Muscle layer of colon (tissue), 2 donors: ENCODE measurements at regions not wholly inside any gene's neighbourhood (a gene's known extent, or its start where the extent isn't known, plus 50 kb on each side); places are given as distances from the start of the nearest gene placed in this dataset.
A peak's percentile ranks its signal among the peaks of the same experiment; 100 is the strongest.
"Not testable (repeated sequence)": the region's sequence is repeated elsewhere in the genome, so short reads cannot be mapped to it uniquely, and the experiment has no call there.

ENCODE experiments used
- H3K27ac ChIP-seq: one replicate; pipeline ENCODE4 v1.7.0; 2013; ENCODE audit warnings: low read depth, mild to moderate bottlenecking, low read length, moderate library complexity
- H3K27me3 ChIP-seq, 2 donors: one replicate each; pipeline ENCODE4 v1.7.0; 2013; ENCODE audit warnings: low read length in 2 of 2, mild to moderate bottlenecking in 2 of 2; ENCODE audit not compliant: insufficient read depth in 2 of 2, control insufficient read depth in 1 of 2
- H3K36me3 ChIP-seq: one replicate; pipeline ENCODE4 v1.7.0; 2013; ENCODE audit warnings: mild to moderate bottlenecking, low read length; ENCODE audit not compliant: insufficient read depth
- H3K4me1 ChIP-seq: one replicate; pipeline ENCODE4 v1.7.0; 2013; ENCODE audit warnings: mild to moderate bottlenecking, low read length; ENCODE audit not compliant: insufficient read depth
- H3K4me3 ChIP-seq, 2 donors: one replicate each; pipeline ENCODE4 v1.7.0; 2013; ENCODE audit warnings: low read length in 2 of 2, low read depth in 1 of 2, mild to moderate bottlenecking in 1 of 2, moderate library complexity in 1 of 2
- H3K9ac ChIP-seq: one replicate; pipeline ENCODE4 v1.7.0; 2013; ENCODE audit warnings: low read length
- H3K9me3 ChIP-seq: one replicate; pipeline ENCODE4 v1.7.0; 2013; ENCODE audit warnings: mild to moderate bottlenecking, low read length
- donor health status: abdominal sarcoma.
- donor health status: Adenocarcinoma of cecum.

DNA sequence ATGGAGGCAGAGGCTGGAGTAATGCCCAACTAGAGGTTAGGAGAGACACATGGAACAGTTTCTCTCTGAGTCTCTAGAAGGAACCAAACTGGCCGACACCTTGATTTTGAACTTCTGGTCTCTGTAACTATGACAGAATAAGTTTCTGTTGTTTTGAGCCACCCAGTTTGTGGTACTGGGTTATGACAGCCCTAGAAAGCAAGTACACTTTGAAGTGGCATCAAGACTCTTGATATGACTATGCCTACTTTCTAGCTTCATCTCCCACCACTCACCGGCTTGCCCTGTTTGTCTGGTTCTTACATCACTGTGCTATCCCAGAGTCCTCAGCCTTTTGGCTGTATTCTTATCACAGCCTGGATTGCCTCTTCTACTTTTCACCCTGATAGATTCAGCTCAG, 230.3 kb upstream of the USP24 start:
- Histone ChIP-seq H3K36me3 (no peaks in the 10 kb centered on the region), H3K27ac (no peak overlapping the region), H3K9ac (no peak overlapping the region), H3K4me3 (no peak overlapping the region), H3K4me1 (peaks cover 18% of the 10 kb centered on the region), H3K9me3 (no peaks in the 10 kb centered on the region), H3K27me3 (no peaks in the 10 kb centered on the region)

DNA sequence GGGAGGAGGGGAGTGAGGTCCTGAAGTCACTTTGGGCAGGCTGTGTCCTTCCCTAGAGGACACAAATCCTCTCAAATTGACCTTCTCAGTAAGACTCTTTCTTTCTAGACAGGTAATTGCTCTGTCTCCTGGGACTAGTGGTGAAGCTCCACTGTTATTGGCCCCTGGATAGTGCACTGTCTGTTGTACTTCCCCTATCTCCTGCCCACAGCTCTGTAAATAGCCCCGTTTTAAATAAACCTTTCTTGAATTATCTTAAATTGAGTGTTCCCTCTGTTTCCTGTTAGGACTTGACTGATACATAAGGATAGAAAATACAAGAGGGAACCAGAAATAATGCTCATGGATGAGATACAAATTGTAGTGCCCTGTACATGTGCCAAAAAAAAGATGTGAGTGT, 229.5 kb upstream of the USP24 start:
- Histone ChIP-seq H3K9me3 (no peaks in the 10 kb centered on the region), H3K27me3 (no peaks in the 10 kb centered on the region), H3K27ac (no peak overlapping the region), H3K4me3 (no peak overlapping the region), H3K36me3 (no peaks in the 10 kb centered on the region), H3K4me1 (peaks cover 18% of the 10 kb centered on the region), H3K9ac (no peak overlapping the region)

DNA sequence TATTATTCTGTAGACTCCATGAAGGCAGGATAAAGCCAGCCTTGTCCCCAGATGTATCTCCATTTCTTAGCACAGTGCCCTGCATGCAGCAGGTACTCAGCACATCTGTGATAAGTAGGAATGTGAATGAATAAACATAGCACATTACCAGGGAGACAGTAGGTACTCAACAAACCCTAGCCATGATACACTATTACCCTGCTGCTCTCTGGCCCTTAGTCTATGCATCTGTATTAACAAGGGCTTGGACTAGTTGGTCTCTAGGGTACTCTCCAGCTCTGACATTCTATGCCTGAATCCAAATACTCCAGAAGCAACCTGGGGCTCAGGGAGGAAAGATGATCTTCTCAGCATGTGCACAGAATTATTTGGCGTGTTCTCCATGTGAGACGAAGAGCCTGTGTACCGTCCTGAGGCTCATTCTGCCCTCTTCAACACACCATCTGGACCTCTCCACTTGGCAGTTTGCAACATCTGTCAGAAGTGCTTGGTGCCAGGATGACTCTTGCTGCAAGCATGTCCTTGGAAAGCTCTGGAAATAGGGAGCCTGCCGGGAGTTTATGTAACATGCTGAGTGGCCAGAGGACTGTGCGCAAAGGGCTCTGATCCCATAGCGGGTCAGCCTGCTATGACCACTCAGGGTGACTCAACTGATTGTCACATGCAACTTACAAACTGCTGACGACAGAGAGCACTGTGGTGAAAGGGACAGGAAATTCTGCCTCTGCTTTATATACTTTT, 228.2 kb upstream of the USP24 start:
- Histone ChIP-seq H3K27ac (no peak overlapping the region), H3K36me3 (no peaks in the 10 kb centered on the region), H3K9me3 (no peaks in the 10 kb centered on the region), H3K27me3 (no peaks in the 10 kb centered on the region), H3K9ac (no peak overlapping the region), H3K4me3 (no peak overlapping the region), H3K4me1 (peaks cover 18% of the 10 kb centered on the region)

DNA sequence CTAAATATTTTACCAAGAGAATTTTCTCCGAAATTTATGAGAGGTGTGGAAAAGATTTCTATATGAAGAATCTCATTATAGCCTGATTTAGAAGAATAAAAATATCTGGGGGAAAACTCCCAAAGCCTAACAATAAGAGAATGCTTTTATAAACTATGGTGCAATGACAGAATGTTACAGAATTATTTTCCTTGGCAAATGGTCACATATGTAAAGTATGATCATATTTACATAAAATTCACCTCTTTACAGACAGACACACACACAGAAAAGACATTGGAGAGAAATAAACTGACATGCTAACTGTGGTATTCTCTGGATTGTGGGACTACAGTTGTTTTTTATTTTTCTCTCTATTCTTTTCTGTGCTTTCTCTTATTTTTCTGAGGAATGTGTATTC, 226.3 kb upstream of the USP24 start:
- Histone ChIP-seq H3K27me3 (no peaks in the 10 kb centered on the region), H3K27ac (no peak overlapping the region), H3K9me3 (no peaks in the 10 kb centered on the region), H3K9ac (no peak overlapping the region), H3K4me3 (no peak overlapping the region), H3K36me3 (no peaks in the 10 kb centered on the region), H3K4me1 (peaks cover 18% of the 10 kb centered on the region)

DNA sequence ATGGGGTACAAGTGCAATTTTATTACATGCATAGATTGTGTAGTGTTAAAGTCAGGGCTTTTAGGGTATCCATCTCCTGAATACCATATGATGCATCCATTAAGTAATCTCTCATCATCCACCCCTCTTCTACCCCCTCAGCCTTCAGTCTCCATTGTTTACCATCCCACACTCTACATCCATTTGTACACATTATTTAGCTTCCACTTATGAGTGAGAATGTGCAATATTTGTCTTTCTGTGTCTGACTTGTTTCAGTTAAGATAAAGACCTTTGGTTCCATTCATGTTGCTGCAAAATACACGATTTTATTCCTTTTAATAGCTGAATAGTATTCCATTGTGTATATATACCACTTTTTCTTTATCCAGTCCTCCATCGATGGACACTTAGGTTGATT, 222.5 kb upstream of the USP24 start:
- H3K27me3 ChIP-seq, result no peaks in the 10 kb centered on the region
- H3K27ac ChIP-seq, result no peak overlapping the region
- H3K36me3 ChIP-seq, result no peaks in the 10 kb centered on the region
- H3K9ac ChIP-seq, result no peak overlapping the region
- no peaks in the 10 kb centered on the region for H3K4me1 ChIP-seq
- H3K9me3 ChIP-seq, result no peaks in the 10 kb centered on the region
- H3K4me3 ChIP-seq, result no peak overlapping the region

DNA sequence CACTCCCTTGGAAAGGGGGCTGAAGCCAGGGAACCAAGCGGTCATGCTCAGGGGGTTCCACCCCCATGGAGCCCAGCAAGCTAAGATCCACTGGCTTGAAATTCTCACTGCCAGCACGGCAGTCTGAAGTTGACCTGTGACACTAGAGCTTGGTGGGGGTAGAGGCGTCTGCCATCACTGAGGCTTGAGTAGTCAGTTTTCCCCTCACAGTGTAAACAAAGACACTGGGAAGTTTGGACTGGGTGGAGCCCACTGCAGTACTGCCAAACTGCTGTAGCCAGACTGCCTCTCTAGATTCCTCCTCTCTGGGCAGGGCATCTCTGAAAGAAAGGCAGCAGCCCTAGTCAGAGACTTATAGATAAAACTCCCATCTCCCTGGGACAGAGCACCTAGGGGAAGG, 215.6 kb upstream of the USP24 start:
- H3K27me3 ChIP-seq, H3K9me3 ChIP-seq, H3K27ac ChIP-seq, H3K9ac ChIP-seq, H3K4me3 ChIP-seq, H3K36me3 ChIP-seq: not testable (repeated sequence)
- peaks cover 27% of the 10 kb centered on the region for H3K4me1 ChIP-seq

DNA sequence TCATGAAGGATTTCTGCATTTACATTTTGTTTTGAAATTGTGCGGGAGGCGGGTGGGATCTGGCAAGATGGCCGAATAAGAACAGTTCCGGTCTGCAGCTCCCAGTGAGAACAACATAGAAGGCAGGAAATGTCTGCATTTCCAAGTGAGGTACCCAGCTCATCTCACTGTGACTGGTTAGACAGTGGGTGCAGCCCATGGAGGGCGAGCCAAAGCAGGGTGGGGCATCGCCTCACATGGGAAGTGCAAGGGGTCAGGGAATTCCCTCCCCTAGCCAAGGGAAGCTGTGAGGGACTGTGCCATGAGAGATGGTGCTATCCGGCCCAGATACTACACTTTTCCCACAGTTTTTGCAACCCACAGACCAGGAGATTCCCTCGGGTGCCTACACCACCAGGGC, 215.0 kb upstream of the USP24 start:
- H3K27ac ChIP-seq, H3K27me3 ChIP-seq, H3K9me3 ChIP-seq, H3K9ac ChIP-seq, H3K4me3 ChIP-seq, H3K36me3 ChIP-seq: not testable (repeated sequence)
- H3K4me1 ChIP-seq, result peaks cover 27% of the 10 kb centered on the region

DNA sequence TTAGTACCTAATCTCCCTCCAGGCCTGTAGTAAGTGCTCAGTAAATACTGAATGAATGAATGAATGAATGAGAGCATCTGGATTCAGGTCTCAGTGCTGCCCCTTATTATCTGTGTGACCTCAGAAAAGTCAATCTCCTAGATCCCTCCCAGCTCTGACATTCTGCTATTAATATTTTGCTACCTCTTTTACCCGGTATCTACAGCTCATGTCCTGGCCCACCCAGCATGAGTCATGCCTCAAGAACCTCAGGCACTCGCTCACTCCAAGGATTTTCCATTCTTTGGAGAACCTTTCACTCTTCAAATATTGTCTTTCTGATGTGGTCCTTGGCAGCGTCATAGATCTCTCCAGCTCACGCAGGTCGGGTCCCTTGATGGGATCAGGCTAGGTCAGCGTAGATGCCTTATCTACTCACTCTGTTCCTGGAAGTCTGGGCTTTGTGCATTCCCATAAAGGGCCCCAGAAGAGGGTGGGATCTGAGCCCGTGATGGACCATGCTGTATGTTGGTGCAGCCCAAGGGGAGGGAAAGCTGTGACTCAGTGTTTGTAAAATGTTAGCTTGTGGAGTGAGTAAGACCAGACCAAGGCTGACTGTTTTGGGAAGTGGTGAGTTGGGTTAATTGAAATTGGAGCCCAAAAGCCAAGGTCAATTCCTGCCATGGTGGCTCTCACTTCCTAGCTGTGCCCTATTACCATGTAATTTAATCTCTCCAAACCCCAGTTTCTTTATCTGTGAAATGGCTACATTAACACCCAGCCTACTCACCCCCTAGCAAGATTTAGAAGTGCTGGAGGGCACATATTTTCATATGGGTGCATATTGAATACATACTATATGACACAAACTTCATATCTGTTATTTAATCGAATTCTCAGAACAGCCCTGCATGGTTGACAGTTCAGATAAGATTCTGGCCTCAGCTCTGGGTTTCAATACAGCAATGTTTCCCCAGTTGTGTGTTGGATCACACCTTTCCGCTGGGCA, 214.1 kb upstream of the USP24 start:
- Histone ChIP-seq H3K4me3 (no peak overlapping the region), H3K27ac (no peak overlapping the region), H3K9ac (no peak overlapping the region), H3K9me3 (no peaks in the 10 kb centered on the region), H3K4me1 (peaks cover 27% of the 10 kb centered on the region), H3K36me3 (no peaks in the 10 kb centered on the region), H3K27me3 (no peaks in the 10 kb centered on the region)

DNA sequence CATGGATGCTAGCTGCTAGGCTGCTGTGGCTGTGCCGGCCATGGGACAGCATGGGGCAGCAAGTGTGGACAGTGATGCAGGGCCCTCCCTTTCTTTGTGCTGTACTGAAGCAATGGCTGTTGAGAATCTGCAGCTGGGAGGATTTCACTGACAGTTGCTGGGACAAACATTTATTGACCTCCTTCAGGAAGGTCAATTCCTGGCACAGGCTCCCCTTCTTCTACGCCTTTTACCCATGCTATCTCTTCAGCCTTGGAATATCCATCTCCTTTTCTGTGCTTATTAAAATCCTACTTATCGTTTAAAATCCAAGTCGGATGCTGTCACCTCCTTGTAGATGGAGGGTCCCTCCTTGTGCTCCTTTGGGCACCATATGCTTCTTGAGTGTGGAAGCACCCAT, 213.1 kb upstream of the USP24 start:
- H3K4me3 ChIP-seq, result no peak overlapping the region
- H3K9ac ChIP-seq, result no peak overlapping the region
- no peaks in the 10 kb centered on the region for H3K9me3 ChIP-seq
- H3K27ac ChIP-seq, result no peak overlapping the region
- H3K27me3 ChIP-seq, result no peaks in the 10 kb centered on the region
- peaks cover 27% of the 10 kb centered on the region for H3K4me1 ChIP-seq
- H3K36me3 ChIP-seq, result no peaks in the 10 kb centered on the region

DNA sequence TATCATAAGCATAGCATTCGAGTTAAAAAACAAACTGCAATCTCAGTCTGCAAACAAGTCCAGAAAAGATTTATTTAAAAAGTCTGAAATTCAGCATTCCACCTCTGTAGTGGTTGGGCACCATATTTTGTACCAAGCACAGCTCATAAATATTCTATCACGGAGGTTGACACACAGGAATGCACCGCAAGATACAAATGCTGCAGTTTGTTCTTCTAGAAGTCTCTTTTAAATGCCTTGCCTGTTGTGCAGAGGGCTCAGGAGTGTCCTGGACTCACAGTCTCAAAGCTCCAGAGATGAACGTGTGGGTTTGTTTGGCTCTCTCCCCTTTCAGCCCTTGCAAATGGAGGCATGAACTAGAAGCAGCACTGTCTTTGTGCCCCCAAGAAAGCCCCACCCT, 212.4 kb upstream of the USP24 start:
- Histone ChIP-seq H3K27ac (peak overlapping the region; percentile 1), H3K27me3 (no peaks in the 10 kb centered on the region), H3K4me1 (peaks cover 27% of the 10 kb centered on the region), H3K9ac (no peak overlapping the region), H3K9me3 (no peaks in the 10 kb centered on the region), H3K4me3 (no peak overlapping the region), H3K36me3 (no peaks in the 10 kb centered on the region)

DNA sequence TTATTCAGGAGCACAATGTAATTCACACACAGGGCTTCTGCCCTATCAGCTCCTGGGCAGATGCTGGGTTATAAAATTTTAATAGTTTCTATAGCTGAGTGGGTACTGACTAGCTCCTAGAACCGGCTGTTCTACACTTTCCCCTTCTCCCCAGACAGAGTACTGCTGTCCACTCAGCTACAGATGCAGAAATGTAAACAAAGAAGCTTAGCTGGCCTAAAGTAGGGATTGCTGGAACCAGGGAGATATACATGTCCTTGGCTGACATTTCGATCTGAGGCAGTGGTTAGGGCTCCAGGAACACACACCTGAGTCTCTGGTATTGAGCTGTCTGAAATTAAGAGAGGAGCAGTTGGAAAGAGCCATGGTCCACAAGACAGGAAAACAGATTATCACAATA, 211.5 kb upstream of the USP24 start:
- Histone ChIP-seq H3K4me3 (no peak overlapping the region), H3K9me3 (no peaks in the 10 kb centered on the region), H3K27ac (no peak overlapping the region), H3K9ac (no peak overlapping the region), H3K36me3 (no peaks in the 10 kb centered on the region), H3K27me3 (no peaks in the 10 kb centered on the region), H3K4me1 (peaks cover 27% of the 10 kb centered on the region)
